ENCODE measurements at regions not wholly inside any gene's neighbourhood (a gene's known extent, or its start where the extent isn't known, plus 50 kb on each side); places are given as distances from the start of the nearest gene placed in this dataset.

- Histone ChIP-seq H3K36me3 (ENCODE audit: control insufficient read depth in 2 of 2, extremely low read depth in 1 of 2, insufficient read depth in 2 of 2, low read length in 2 of 2) (no peaks in the 10 kb centered on the region), H3K4me2 (ENCODE audit: control insufficient read depth, extremely low read depth, insufficient read depth, low read depth, low read length) (no peak overlapping the region), H4K20me1 (ENCODE audit: control insufficient read depth, extremely low read depth, insufficient read depth, low read length) (no peaks in the 10 kb centered on the region), H3K79me2 (ENCODE audit: control insufficient read depth, insufficient read depth, low read length) (no peaks in the 10 kb centered on the region), H3K9ac (ENCODE audit: control insufficient read depth, extremely low read depth, insufficient read depth, low read length) (no peak overlapping the region), H3K9me3 (ENCODE audit: control insufficient read depth, low read depth, low read length) (no peaks in the 10 kb centered on the region), H3K27me3 (ENCODE audit: control insufficient read depth, extremely low read depth, insufficient read depth, low read length) (no peaks in the 10 kb centered on the region), H3K27ac (ENCODE audit: control insufficient read depth, insufficient read depth, low read length) (no peak overlapping the region), H3K9me1 (ENCODE audit: control insufficient read depth, extremely low read depth, insufficient read depth, low read length) (no peaks in the 10 kb centered on the region), H2AFZ (ENCODE audit: control insufficient read depth, low read length) (no peak overlapping the region), H3K4me1 (ENCODE audit: control insufficient read depth, extremely low read depth, insufficient read depth, low read length) (peaks cover 2% of the 10 kb centered on the region), H3K4me3 (ENCODE audit: control insufficient read depth in 2 of 3, extremely low read depth in 1 of 3, insufficient read depth in 2 of 3, low read depth in 1 of 3, low read length in 3 of 3) (no peak overlapping the region)
- TF ChIP-seq EZH2 (IDR thresholded peaks at IDR 0.05; ENCODE audit: low read length): no peak
- no peak for TF ChIP-seq CTCF (optimal IDR thresholded peaks at IDR 0.05 in 1 of 3, IDR thresholded peaks at IDR 0.05 in 1 of 3, conservative IDR thresholded peaks at IDR 0.05 in 1 of 3; ENCODE audit: extremely low read depth in 1 of 3, insufficient read depth in 2 of 3, low read length in 3 of 3)
- no peak for FAIRE-seq
- dilution Hi-C loops (cut with MboI; ENCODE audit: extremely low pct_ligation_motif_present, low sequenced_read_pairs): no loop called here
- DNase-seq (ENCODE audit: low read depth, low spot score): no peak
Observed at GRCh38 chr2:129067070-129067469, 748.4 kb upstream of the HS6ST1 start.

GRCh38 chr2:129067953-129068352 lies 749.3 kb upstream of the HS6ST1 start:
- Histone ChIP-seq H3K27me3 (ENCODE audit: control insufficient read depth, extremely low read depth, insufficient read depth, low read length) (no peaks in the 10 kb centered on the region), H3K9me1 (ENCODE audit: control insufficient read depth, extremely low read depth, insufficient read depth, low read length) (no peaks in the 10 kb centered on the region), H3K79me2 (ENCODE audit: control insufficient read depth, insufficient read depth, low read length) (no peaks in the 10 kb centered on the region), H3K4me3 (ENCODE audit: control insufficient read depth in 2 of 3, extremely low read depth in 1 of 3, insufficient read depth in 2 of 3, low read depth in 1 of 3, low read length in 3 of 3) (no peak overlapping the region), H3K36me3 (ENCODE audit: control insufficient read depth in 2 of 2, extremely low read depth in 1 of 2, insufficient read depth in 2 of 2, low read length in 2 of 2) (no peaks in the 10 kb centered on the region), H3K9me3 (ENCODE audit: control insufficient read depth, low read depth, low read length) (no peaks in the 10 kb centered on the region), H3K27ac (ENCODE audit: control insufficient read depth, insufficient read depth, low read length) (no peak overlapping the region), H2AFZ (ENCODE audit: control insufficient read depth, low read length) (no peak overlapping the region), H3K4me2 (ENCODE audit: control insufficient read depth, extremely low read depth, insufficient read depth, low read depth, low read length) (no peak overlapping the region), H3K4me1 (ENCODE audit: control insufficient read depth, extremely low read depth, insufficient read depth, low read length) (no peaks in the 10 kb centered on the region), H4K20me1 (ENCODE audit: control insufficient read depth, extremely low read depth, insufficient read depth, low read length) (no peaks in the 10 kb centered on the region), H3K9ac (ENCODE audit: control insufficient read depth, extremely low read depth, insufficient read depth, low read length) (no peak overlapping the region)
- TF ChIP-seq CTCF (optimal IDR thresholded peaks at IDR 0.05 in 1 of 3, IDR thresholded peaks at IDR 0.05 in 1 of 3, conservative IDR thresholded peaks at IDR 0.05 in 1 of 3; ENCODE audit: extremely low read depth in 1 of 3, insufficient read depth in 2 of 3, low read length in 3 of 3): no peak
- no peak for TF ChIP-seq EZH2 (IDR thresholded peaks at IDR 0.05; ENCODE audit: low read length)
- no peak for FAIRE-seq
- DNase-seq (ENCODE audit: low read depth, low spot score): no peak
- dilution Hi-C loops (cut with MboI; ENCODE audit: extremely low pct_ligation_motif_present, low sequenced_read_pairs): no loop called here
